Osteoblast (primary cell): ENCODE measurements at regions not wholly inside any gene's neighbourhood (a gene's known extent, or its start where the extent isn't known, plus 50 kb on each side); places are given as distances from the start of the nearest gene placed in this dataset. TPM values are rescaled to one million over a fixed set of nuclear protein-coding genes. Genes with fewer than 3 reads are reported as not detected.

Source experiments
- small RNA-seq: library from RNA; depleted of rRNA; stranded (forward); fragments of <200 nt; gene quantifications from one replicate; pipeline ENCODE3, GENCODE V24; 2012

Small RNAs in the stretch of these regions (small RNA-seq; reads per million reads assigned to genes)
- not detected for gene RF00026
